H9 (cell line): ENCODE measurements at regions not wholly inside any gene's neighbourhood (a gene's known extent, or its start where the extent isn't known, plus 50 kb on each side); places are given as distances from the start of the nearest gene placed in this dataset.

Experiments used
- DNase-seq: peaks from one replicate; pipeline ENCODE4 v3.0.0-alpha.2; 2017
- H2AFZ ChIP-seq: one replicate; pipeline ENCODE4 v1.6.1; 2013; ENCODE audit warnings: mild to moderate bottlenecking, low read length, control low read depth, moderate library complexity
- H2AK5ac ChIP-seq: 2 replicates; pipeline ENCODE4 v1.6.1; 2013; ENCODE audit warnings: low read length, control low read depth, mixed read lengths; ENCODE audit not compliant: insufficient read length
- H2BK120ac ChIP-seq: one replicate; pipeline ENCODE4 v1.6.1; 2013; ENCODE audit warnings: low read depth, mild to moderate bottlenecking, low read length, control low read depth, inconsistent platforms; ENCODE audit not compliant: poor library complexity, severe bottlenecking
- H2BK12ac ChIP-seq: 2 replicates; pipeline ENCODE4 v1.6.1; 2013; ENCODE audit warnings: low read length, control low read depth, mixed read lengths, low read depth; ENCODE audit not compliant: insufficient read length
- H2BK15ac ChIP-seq: 2 replicates; pipeline ENCODE4 v1.6.1; 2013; ENCODE audit warnings: low read depth, low read length, control low read depth
- H2BK20ac ChIP-seq: one replicate; pipeline ENCODE4 v1.6.1; 2013; ENCODE audit warnings: low read depth, mild to moderate bottlenecking, low read length, control low read depth, inconsistent platforms; ENCODE audit not compliant: poor library complexity, severe bottlenecking
- H2BK5ac ChIP-seq: 2 replicates; pipeline ENCODE4 v1.6.1; 2013; ENCODE audit warnings: low read length, control low read depth, mixed read lengths; ENCODE audit not compliant: insufficient read length
- H3K14ac ChIP-seq: 2 replicates; pipeline ENCODE4 v1.6.1; 2013; ENCODE audit warnings: low read length, control low read depth; ENCODE audit not compliant: insufficient read depth
- H3K18ac ChIP-seq: 2 replicates; pipeline ENCODE4 v1.6.1; 2013; ENCODE audit warnings: low read depth, mild to moderate bottlenecking, mixed read lengths, low read length, control low read depth; ENCODE audit not compliant: insufficient read length
- H3K23ac ChIP-seq: 2 replicates; pipeline ENCODE4 v1.6.1; 2013; ENCODE audit warnings: low read length, control low read depth, mixed read lengths, low read depth; ENCODE audit not compliant: insufficient read length
- H3K23me2 ChIP-seq: 2 replicates; pipeline ENCODE4 v1.6.1; 2013; ENCODE audit warnings: low read depth, mild to moderate bottlenecking, mixed read lengths, low read length, control low read depth; ENCODE audit not compliant: insufficient read length, poor library complexity, severe bottlenecking
- H3K27ac ChIP-seq: 2 replicates; pipeline ENCODE4 v1.5.1; 2013; ENCODE audit warnings: low read length, control low read depth, mixed read lengths, low read depth; ENCODE audit not compliant: insufficient read length
- H3K27me3 ChIP-seq: 2 replicates; pipeline ENCODE4 v1.6.1; 2013; ENCODE audit warnings: low read length, control low read depth, inconsistent platforms; ENCODE audit not compliant: insufficient read depth
- H3K4ac ChIP-seq: 2 replicates; pipeline ENCODE4 v1.6.1; 2013; ENCODE audit warnings: low read depth, mild to moderate bottlenecking, control low read depth, inconsistent platforms, low read length, moderate library complexity
- H3K4me1 ChIP-seq: 2 replicates; pipeline ENCODE4 v1.6.1; 2013; ENCODE audit warnings: low read length, control low read depth, inconsistent platforms; ENCODE audit not compliant: insufficient read depth
- H3K4me2 ChIP-seq: 2 replicates; pipeline ENCODE4 v1.6.1; 2013; ENCODE audit warnings: low read length, control low read depth, mixed read lengths; ENCODE audit not compliant: insufficient read length, insufficient read depth
- H3K56ac ChIP-seq: 2 replicates; pipeline ENCODE4 v1.6.1; 2013; ENCODE audit warnings: low read depth, mild to moderate bottlenecking, mixed read lengths, low read length, control low read depth; ENCODE audit not compliant: insufficient read length
- H3K79me1 ChIP-seq: 2 replicates; pipeline ENCODE4 v1.6.1; 2013; ENCODE audit warnings: low read depth, mild to moderate bottlenecking, moderate library complexity, low read length, control low read depth, inconsistent platforms; ENCODE audit not compliant: insufficient read depth, poor library complexity, severe bottlenecking
- H3K79me2 ChIP-seq: 2 replicates; pipeline ENCODE4 v1.6.1; 2013; ENCODE audit warnings: low read length, control low read depth, inconsistent platforms; ENCODE audit not compliant: insufficient read depth
- H3K9ac ChIP-seq: 2 replicates; pipeline ENCODE4 v1.6.1; 2013; ENCODE audit warnings: low read length, control low read depth, mixed read lengths; ENCODE audit not compliant: insufficient read length; ENCODE audit errors: extremely low read depth
- H3K9me3 ChIP-seq: one replicate; pipeline ENCODE4 v1.6.1; 2013; ENCODE audit warnings: low read depth, low read length, inconsistent platforms; ENCODE audit not compliant: control insufficient read depth
- H3T11ph ChIP-seq: one replicate; pipeline ENCODE4 v1.6.1; 2013; ENCODE audit warnings: mild to moderate bottlenecking, low read length, control low read depth, inconsistent platforms
- H4K20me1 ChIP-seq: one replicate; pipeline ENCODE4 v1.6.1; 2013; ENCODE audit not compliant: control insufficient read depth, insufficient read length, insufficient read depth
- H4K5ac ChIP-seq: 2 replicates; pipeline ENCODE4 v1.6.1; 2013; ENCODE audit warnings: low read depth, mild to moderate bottlenecking, mixed read lengths, low read length, control low read depth; ENCODE audit not compliant: insufficient read length
- H4K8ac ChIP-seq: replicated peaks from 2 replicates; pipeline ENCODE4 v1.6.1; 2013; ENCODE audit warnings: low read length, control low read depth, mixed read lengths, low read depth; ENCODE audit not compliant: insufficient read length
- H4K91ac ChIP-seq: 2 replicates; pipeline ENCODE4 v1.6.1; 2013; ENCODE audit warnings: low read depth, mild to moderate bottlenecking, moderate library complexity, mixed read lengths, low read length, control low read depth; ENCODE audit not compliant: insufficient read length
- H3K27ac Mint-ChIP-seq, 3 experiments: 2 replicates in 2 of 3; 3 replicates in 1 of 3; pipeline ENCODE4 v1.8.0; 2020 to 2021; ENCODE audit warnings: mixed read lengths in 3 of 3, mild to moderate bottlenecking in 1 of 3, moderate library complexity in 1 of 3
- H3K27me3 Mint-ChIP-seq: 2 replicates; pipeline ENCODE4 v1.8.0; 2021; ENCODE audit warnings: low read depth, mild to moderate bottlenecking, moderate library complexity, mixed read lengths
- H3K36me3 Mint-ChIP-seq, 3 experiments: 2 replicates in 2 of 3; 3 replicates in 1 of 3; pipeline ENCODE4 v1.8.0; 2020 to 2021; ENCODE audit warnings: low read depth in 3 of 3, mixed read lengths in 3 of 3; ENCODE audit not compliant: insufficient read depth in 1 of 3
- H3K4me1 Mint-ChIP-seq, 2 experiments: 2 replicates each; pipeline ENCODE4 v1.8.0; 2020; ENCODE audit warnings: mixed read lengths in 2 of 2
- H3K4me3 Mint-ChIP-seq, 2 experiments: 2 replicates in 1 of 2; 3 replicates in 1 of 2; pipeline ENCODE4 v1.8.0; 2020 to 2021; ENCODE audit warnings: mild to moderate bottlenecking in 2 of 2, mixed read lengths in 2 of 2, moderate library complexity in 1 of 2
- H3K9me3 Mint-ChIP-seq, 2 experiments: 2 replicates in 1 of 2; 3 replicates in 1 of 2; pipeline ENCODE4 v1.8.0; 2020; ENCODE audit warnings: mild to moderate bottlenecking in 2 of 2, mixed read lengths in 2 of 2, moderate library complexity in 1 of 2
- WGBS: extraction: QIAGEN DNeasy Blood & Tissue Kit; methylation state at CpG from one replicate; pipeline ENCODE4 v1.1.7; 2013; ENCODE audit warnings: missing lambda C conversion rate, low lambda C conversion rate, mixed read lengths; ENCODE audit not compliant: insufficient read length; ENCODE audit errors: extremely low coverage; 5-methylcytosine and 5-hydroxymethylcytosine counted together
- TF ChIP-seq, protein P1 (sequence below): fragments of 200-600 bp; sonication (generic); conservative IDR thresholded peaks from 3 replicates; pipeline ENCODE4 v1.8.0; 2021; ENCODE audit warnings: antibody characterized with exemption, mild to moderate bottlenecking

DNA sequence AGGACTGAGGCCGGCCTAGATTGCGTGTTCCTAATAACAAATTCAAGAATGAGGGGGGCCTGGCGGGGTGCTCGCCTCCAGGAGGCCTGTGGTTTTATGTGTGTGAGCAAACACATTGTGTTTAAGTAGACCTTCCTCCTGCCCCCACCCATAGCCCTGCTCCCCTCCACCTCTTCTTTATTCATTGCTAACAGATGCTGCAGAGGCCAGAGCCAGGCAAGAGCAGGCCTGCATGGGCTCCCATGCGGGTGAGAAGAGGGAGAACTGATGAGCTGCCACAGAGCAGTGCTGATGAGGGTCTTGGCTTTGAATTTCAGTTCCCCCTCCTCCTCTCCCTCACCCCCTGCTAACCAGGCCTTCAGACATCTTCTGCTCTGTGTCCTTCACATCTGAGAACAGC, 154.6 kb downstream of the OSR1 start:
- H3K14ac ChIP-seq, result no peak overlapping the region; the same call in 1 of the 2 replicates
- H3K27ac ChIP-seq, result no peak overlapping the region
- H4K5ac ChIP-seq, result no peak overlapping the region
- Mint-ChIP-seq H3K4me1 (peaks cover 0 to 4% of the 10 kb centered on the region in 2 experiments; a peak in 1 of 4 replicates), H3K9me3 (no peaks in the 10 kb centered on the region), H3K36me3 (no peaks in the 10 kb centered on the region), H3K4me3 (no peak overlapping the region), H3K27ac (peak overlapping the region in 1 of 3 experiments; percentile 59; a peak in 1 of 7 replicates), H3K27me3 (no peaks in the 10 kb centered on the region)
- no peak overlapping the region for H2BK12ac ChIP-seq
- H4K91ac ChIP-seq, result no peak overlapping the region
- no peak overlapping the region for H3K9ac ChIP-seq
- no peak overlapping the region for H2BK5ac ChIP-seq
- H3K27me3 ChIP-seq, result no peaks in the 10 kb centered on the region
- no peaks in the 10 kb centered on the region for H3K79me1 ChIP-seq
- no peak overlapping the region for H3K56ac ChIP-seq
- H2AK5ac ChIP-seq, result no peak overlapping the region
- no peaks in the 10 kb centered on the region for H3K9me3 ChIP-seq
- no peak for DNase-seq
- H3K18ac ChIP-seq, result no peak overlapping the region
- no peak overlapping the region for H2BK120ac ChIP-seq
- H3K23ac ChIP-seq, result no peak overlapping the region
- no peak overlapping the region for H3K4ac ChIP-seq
- H4K20me1 ChIP-seq, result no peaks in the 10 kb centered on the region
- no peaks in the 10 kb centered on the region for H3K23me2 ChIP-seq
- no peak overlapping the region for H2BK20ac ChIP-seq
- no peak overlapping the region for H4K8ac ChIP-seq
- no peak overlapping the region for H3K4me2 ChIP-seq
- H3K4me1 ChIP-seq, result no peaks in the 10 kb centered on the region
- H3K79me2 ChIP-seq, result no peaks in the 10 kb centered on the region
- no peak overlapping the region for H2BK15ac ChIP-seq
- WGBS, result no CpG with 5 or more reads among the region's 5 CpGs
- TF ChIP-seq, protein P1, sequence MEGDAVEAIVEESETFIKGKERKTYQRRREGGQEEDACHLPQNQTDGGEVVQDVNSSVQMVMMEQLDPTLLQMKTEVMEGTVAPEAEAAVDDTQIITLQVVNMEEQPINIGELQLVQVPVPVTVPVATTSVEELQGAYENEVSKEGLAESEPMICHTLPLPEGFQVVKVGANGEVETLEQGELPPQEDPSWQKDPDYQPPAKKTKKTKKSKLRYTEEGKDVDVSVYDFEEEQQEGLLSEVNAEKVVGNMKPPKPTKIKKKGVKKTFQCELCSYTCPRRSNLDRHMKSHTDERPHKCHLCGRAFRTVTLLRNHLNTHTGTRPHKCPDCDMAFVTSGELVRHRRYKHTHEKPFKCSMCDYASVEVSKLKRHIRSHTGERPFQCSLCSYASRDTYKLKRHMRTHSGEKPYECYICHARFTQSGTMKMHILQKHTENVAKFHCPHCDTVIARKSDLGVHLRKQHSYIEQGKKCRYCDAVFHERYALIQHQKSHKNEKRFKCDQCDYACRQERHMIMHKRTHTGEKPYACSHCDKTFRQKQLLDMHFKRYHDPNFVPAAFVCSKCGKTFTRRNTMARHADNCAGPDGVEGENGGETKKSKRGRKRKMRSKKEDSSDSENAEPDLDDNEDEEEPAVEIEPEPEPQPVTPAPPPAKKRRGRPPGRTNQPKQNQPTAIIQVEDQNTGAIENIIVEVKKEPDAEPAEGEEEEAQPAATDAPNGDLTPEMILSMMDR, result no peak
- no peak overlapping the region for H2AFZ ChIP-seq
- H3T11ph ChIP-seq, result no peak overlapping the region
